ENCODE measurements at regions not wholly inside any gene's neighbourhood (a gene's known extent, or its start where the extent isn't known, plus 50 kb on each side); places are given as distances from the start of the nearest gene placed in this dataset.
"Not testable (repeated sequence)": the region's sequence is repeated elsewhere in the genome, so short reads cannot be mapped to it uniquely, and the experiment has no call there.

DNA sequence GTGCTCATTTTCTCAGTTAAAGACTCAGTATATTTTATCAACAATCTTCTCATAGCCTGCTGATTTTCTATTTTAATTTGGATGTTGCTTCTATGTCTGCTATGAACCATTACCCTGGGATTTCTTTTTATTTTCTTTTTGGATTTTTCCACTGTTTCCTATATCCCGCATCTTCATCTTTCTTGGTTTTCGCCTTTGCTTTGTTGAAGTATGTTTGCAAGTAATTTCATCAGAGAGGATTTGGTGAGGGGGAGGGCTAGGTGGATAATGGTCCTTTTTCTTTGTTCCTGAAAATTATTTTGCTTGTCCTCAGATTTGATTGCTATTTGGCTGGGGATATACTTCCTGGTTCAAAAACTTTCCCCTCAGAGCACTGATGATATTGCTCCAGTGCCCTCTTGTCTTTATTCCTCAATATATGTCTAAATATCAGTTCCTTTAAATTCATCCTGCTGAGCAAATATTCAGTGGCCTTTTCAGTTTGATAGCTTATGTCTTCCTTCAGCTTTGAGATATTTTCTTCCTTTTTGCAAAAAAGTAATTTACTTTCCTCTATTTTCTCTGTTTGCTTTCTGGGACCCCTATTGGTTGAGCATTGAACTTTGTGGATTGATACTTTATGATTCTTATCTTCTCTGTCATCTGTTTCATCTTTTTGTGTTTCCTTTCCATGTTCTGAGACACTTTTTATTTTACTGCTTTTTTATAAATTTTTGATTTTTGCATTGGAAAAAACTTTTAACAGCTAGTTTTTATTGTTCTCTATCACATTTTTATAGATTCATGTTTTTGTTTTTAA, 227.6 kb upstream of the ELL2 start:
- CTCF ChIA-PET, result no interaction called here
- intact Hi-C loops (cut with micrococcal nuclease), result no loop called here
- Mint-ChIP-seq H3K9me3 (peaks cover 10% of the 10 kb centered on the region), H3K4me3 (no peak overlapping the region), H3K4me1 (ENCODE audit: low read depth) (no peaks in the 10 kb centered on the region), H3K27me3 (ENCODE audit: low read depth) (peaks cover 21% of the 10 kb centered on the region), H3K27ac (no peak overlapping the region), H3K36me3 (ENCODE audit: low read depth) (no peaks in the 10 kb centered on the region)
- DNase-seq, result no peak

DNA sequence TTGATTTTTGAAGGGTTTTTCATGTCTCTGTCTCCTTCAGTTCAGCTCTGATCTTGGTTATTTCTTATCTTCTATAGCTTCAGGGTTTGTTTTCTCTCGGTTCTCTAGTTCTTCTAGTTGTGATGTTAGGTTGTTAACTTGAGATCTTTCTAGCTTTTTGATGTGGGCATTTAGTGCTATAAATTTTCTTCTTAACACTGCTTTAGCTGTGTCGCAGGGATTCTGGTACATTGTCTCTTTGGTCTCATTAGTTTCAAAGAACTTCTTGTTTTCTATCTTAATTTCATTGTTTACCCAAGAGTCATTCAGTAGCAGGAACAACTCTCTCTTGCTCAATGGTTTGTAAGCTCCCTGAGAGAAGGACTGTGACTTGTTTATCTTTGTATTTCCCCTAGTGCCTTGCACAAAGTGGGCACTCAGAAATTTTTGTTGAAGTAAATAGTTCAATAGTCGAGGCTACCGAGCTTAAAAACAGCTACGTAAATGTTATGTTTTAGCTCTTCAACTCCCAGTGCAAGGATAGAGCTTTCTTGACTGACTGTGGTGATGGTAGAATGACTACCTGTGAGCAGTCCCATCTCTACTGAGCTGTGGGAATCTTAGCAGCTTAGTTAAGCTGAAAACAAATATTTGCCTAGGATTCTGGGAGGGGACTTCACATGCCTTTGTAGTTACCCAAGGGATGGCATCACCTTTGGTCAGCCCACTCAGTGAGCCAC, 225.8 kb upstream of the ELL2 start:
- peaks cover 16% of the 10 kb centered on the region for H3K27me3 Mint-ChIP-seq (ENCODE audit: low read depth)
- H3K9me3 Mint-ChIP-seq, result peaks cover 10% of the 10 kb centered on the region
- CTCF ChIA-PET, result no interaction called here
- intact Hi-C loops (cut with micrococcal nuclease), result no loop called here
- no peak overlapping the region for H3K4me3 Mint-ChIP-seq
- H3K36me3 Mint-ChIP-seq (ENCODE audit: low read depth), result no peaks in the 10 kb centered on the region
- DNase-seq, result no peak
- no peaks in the 10 kb centered on the region for H3K4me1 Mint-ChIP-seq (ENCODE audit: low read depth)
- H3K27ac Mint-ChIP-seq, result no peak overlapping the region

DNA sequence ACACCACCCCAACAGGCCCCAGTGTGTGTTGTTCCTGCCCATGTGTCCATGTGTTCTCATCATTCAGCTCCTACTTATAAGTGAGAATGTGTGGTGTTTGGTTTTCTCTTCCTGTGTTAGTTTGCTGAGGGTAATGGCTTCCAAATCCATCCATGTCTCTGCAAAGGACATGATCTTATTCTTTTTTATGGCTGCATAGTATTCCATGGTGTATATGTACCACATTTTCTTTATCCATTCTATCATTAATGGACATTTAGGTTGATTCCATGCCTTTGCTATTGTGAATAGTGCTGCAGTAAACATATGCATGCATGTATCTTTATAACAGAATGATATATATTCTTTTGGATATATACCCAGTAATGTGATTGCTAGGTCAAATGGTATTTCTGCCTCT, 222.9 kb upstream of the ELL2 start:
- intact Hi-C loops (cut with micrococcal nuclease); DNase-seq; H3K4me3 Mint-ChIP-seq; H3K27me3 Mint-ChIP-seq (ENCODE audit: low read depth); H3K27ac Mint-ChIP-seq; H3K36me3 Mint-ChIP-seq (ENCODE audit: low read depth); H3K9me3 Mint-ChIP-seq; CTCF ChIA-PET; H3K4me1 Mint-ChIP-seq (ENCODE audit: low read depth): not testable (repeated sequence)

GRCh38 chr5:96180684-96181435, 219.2 kb upstream of the ELL2 start:
- Mint-ChIP-seq H3K36me3 (ENCODE audit: low read depth) (no peaks in the 10 kb centered on the region), H3K27me3 (ENCODE audit: low read depth) (peaks cover 20% of the 10 kb centered on the region), H3K4me3 (no peak overlapping the region), H3K9me3 (peaks cover 10% of the 10 kb centered on the region), H3K4me1 (ENCODE audit: low read depth) (no peaks in the 10 kb centered on the region), H3K27ac (no peak overlapping the region)
- CTCF ChIA-PET, result no interaction called here
- intact Hi-C loops (cut with micrococcal nuclease), result no loop called here
- no peak for DNase-seq

GRCh38 chr5:96177303-96177869, 215.7 kb upstream of the ELL2 start:
- Mint-ChIP-seq H3K27me3 (ENCODE audit: low read depth) (peaks cover 16% of the 10 kb centered on the region), H3K9me3 (no peaks in the 10 kb centered on the region), H3K36me3 (ENCODE audit: low read depth) (no peaks in the 10 kb centered on the region), H3K4me3 (no peak overlapping the region), H3K27ac (no peak overlapping the region), H3K4me1 (ENCODE audit: low read depth) (no peaks in the 10 kb centered on the region)
- DNase-seq, result no peak
- intact Hi-C loops (cut with micrococcal nuclease), result no loop called here
- CTCF ChIA-PET, result interaction anchor here (0.8 kb wide), 1 partner anchor 9 kb away, joined by 3 read pairs; no protein-coding TSS in a partner anchor

DNA sequence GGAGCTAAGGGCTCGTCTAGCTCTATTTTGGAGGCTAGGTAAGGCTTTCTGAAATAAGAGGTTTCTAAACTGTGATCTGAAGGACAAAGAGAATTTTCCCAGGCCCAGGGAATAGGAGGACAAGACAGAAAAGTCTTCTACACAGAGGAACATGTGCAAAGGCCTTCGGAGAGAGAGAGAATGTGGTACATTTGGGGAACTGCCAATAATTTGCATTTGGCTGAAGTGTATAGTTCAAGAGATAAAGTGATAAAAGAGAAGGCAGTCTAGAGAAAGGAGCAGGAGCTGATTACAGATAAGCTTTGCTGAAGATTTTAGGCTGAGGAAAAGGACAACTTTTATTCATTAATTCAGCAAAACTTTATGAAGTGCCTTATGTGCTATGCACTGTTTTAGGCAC, 214.4 kb upstream of the ELL2 start:
- Mint-ChIP-seq H3K9me3 (no peaks in the 10 kb centered on the region), H3K4me3 (no peak overlapping the region), H3K4me1 (ENCODE audit: low read depth) (no peaks in the 10 kb centered on the region), H3K27me3 (ENCODE audit: low read depth) (peaks cover 16% of the 10 kb centered on the region), H3K36me3 (ENCODE audit: low read depth) (no peaks in the 10 kb centered on the region), H3K27ac (no peak overlapping the region)
- DNase-seq, result no peak
- CTCF ChIA-PET, result interaction anchor here (0.6 kb wide), 1 partner anchor 160 kb away, joined by 3 read pairs; no protein-coding TSS in a partner anchor
- intact Hi-C loops (cut with micrococcal nuclease), result no loop called here

- no peak for DNase-seq
- Mint-ChIP-seq H3K27me3 (ENCODE audit: low read depth) (peaks cover 16% of the 10 kb centered on the region), H3K4me1 (ENCODE audit: low read depth) (no peaks in the 10 kb centered on the region), H3K4me3 (no peak overlapping the region), H3K27ac (no peak overlapping the region), H3K36me3 (ENCODE audit: low read depth) (no peaks in the 10 kb centered on the region), H3K9me3 (no peaks in the 10 kb centered on the region)
- intact Hi-C loops (cut with micrococcal nuclease), result no loop called here
- CTCF ChIA-PET, result no interaction called here
Observed at GRCh38 chr5:96175090-96175489, 213.4 kb upstream of the ELL2 start.

GRCh38 chr5:96173366-96173765, 211.7 kb upstream of the ELL2 start:
- CTCF ChIA-PET, result no interaction called here
- peaks cover 6% of the 10 kb centered on the region for H3K27me3 Mint-ChIP-seq (ENCODE audit: low read depth)
- no peaks in the 10 kb centered on the region for H3K9me3 Mint-ChIP-seq
- no peak overlapping the region for H3K4me3 Mint-ChIP-seq
- no peaks in the 10 kb centered on the region for H3K4me1 Mint-ChIP-seq (ENCODE audit: low read depth)
- intact Hi-C loops (cut with micrococcal nuclease), result no loop called here
- H3K36me3 Mint-ChIP-seq (ENCODE audit: low read depth), result no peaks in the 10 kb centered on the region
- no peak for DNase-seq
- no peak overlapping the region for H3K27ac Mint-ChIP-seq

- CTCF ChIA-PET, result no interaction called here
- no peak overlapping the region for H3K4me3 Mint-ChIP-seq
Observed at GRCh38 chr5:96172436-96172835, 210.8 kb upstream of the ELL2 start.

DNA sequence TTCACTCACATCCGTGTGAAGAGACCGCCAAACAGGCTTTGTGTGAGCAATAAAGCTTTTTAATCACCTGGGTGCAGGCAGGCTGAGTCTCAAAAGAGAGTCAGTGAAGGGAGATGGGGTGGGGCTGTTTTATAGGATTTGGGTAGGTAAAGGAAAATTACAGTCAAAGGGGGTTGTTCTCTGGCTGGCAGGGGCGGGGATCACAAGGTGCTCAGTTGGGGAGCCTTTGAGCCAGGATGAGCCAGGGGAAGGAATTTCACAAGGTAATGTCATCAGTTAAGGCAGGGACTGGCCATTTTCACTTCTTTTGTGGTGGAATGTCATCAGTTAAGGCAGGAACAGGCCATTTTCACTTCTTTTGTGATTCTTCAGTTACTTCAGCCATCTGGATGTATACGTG, 210.3 kb upstream of the ELL2 start:
- H3K4me3 Mint-ChIP-seq; CTCF ChIA-PET; intact Hi-C loops (cut with micrococcal nuclease); H3K27me3 Mint-ChIP-seq (ENCODE audit: low read depth); H3K9me3 Mint-ChIP-seq; H3K36me3 Mint-ChIP-seq (ENCODE audit: low read depth); H3K4me1 Mint-ChIP-seq (ENCODE audit: low read depth); DNase-seq; H3K27ac Mint-ChIP-seq: not testable (repeated sequence)

More at GRCh38 chr5:96172436-96172835, 210.8 kb upstream of the ELL2 start:
- Mint-ChIP-seq H3K36me3 (ENCODE audit: low read depth) (no peaks in the 10 kb centered on the region), H3K9me3 (no peaks in the 10 kb centered on the region), H3K27me3 (ENCODE audit: low read depth) (peaks cover 3% of the 10 kb centered on the region), H3K27ac (no peak overlapping the region), H3K4me1 (ENCODE audit: low read depth) (no peaks in the 10 kb centered on the region)
- no peak for DNase-seq
- intact Hi-C loops (cut with micrococcal nuclease), result no loop called here

GRCh38 chr5:96170481-96171125, 209.0 kb upstream of the ELL2 start:
- H3K36me3 Mint-ChIP-seq (ENCODE audit: low read depth); DNase-seq; H3K27me3 Mint-ChIP-seq (ENCODE audit: low read depth); H3K9me3 Mint-ChIP-seq; H3K27ac Mint-ChIP-seq; H3K4me3 Mint-ChIP-seq; intact Hi-C loops (cut with micrococcal nuclease); H3K4me1 Mint-ChIP-seq (ENCODE audit: low read depth); CTCF ChIA-PET: not testable (repeated sequence)

GRCh38 chr5:96168833-96169232, 207.2 kb upstream of the ELL2 start:
- H3K36me3 Mint-ChIP-seq (ENCODE audit: low read depth); CTCF ChIA-PET; H3K9me3 Mint-ChIP-seq; H3K4me1 Mint-ChIP-seq (ENCODE audit: low read depth); H3K27ac Mint-ChIP-seq; intact Hi-C loops (cut with micrococcal nuclease); DNase-seq; H3K4me3 Mint-ChIP-seq; H3K27me3 Mint-ChIP-seq (ENCODE audit: low read depth): not testable (repeated sequence)
